ENCODE measurements at regions not wholly inside any gene's neighbourhood (a gene's known extent, or its start where the extent isn't known, plus 50 kb on each side); places are given as distances from the start of the nearest gene placed in this dataset.

GRCh38 chr17:83012200-83012785 is 67.1 kb upstream of the METRNL start:
- BruUV-seq (replicated peaks), result no TSS peak
- CTCF ChIA-PET, result no interaction called here
- no peak overlapping the region for H3K27ac Mint-ChIP-seq (ENCODE audit: low read depth, unreplicated experiment)
- intact Hi-C loops (cut with micrococcal nuclease), result no loop called here
- no peak for TF ChIP-seq CTCF (IDR thresholded peaks at IDR 0.05; ENCODE audit: unreplicated experiment)
- POLR2A ChIA-PET, result no interaction called here
- peaks cover 6% of the 10 kb centered on the region for H3K36me3 Mint-ChIP-seq (ENCODE audit: insufficient read depth, unreplicated experiment)
- no peaks in the 10 kb centered on the region for H3K27me3 Mint-ChIP-seq (ENCODE audit: insufficient read depth, unreplicated experiment)
- no peaks in the 10 kb centered on the region for H3K4me1 Mint-ChIP-seq (ENCODE audit: insufficient read depth, unreplicated experiment)
- no peaks in the 10 kb centered on the region for H3K9me3 Mint-ChIP-seq (ENCODE audit: unreplicated experiment)
- no peak for DNase-seq (ENCODE audit: unreplicated experiment)
- H3K4me3 Mint-ChIP-seq (ENCODE audit: unreplicated experiment), result no peak overlapping the region

- Mint-ChIP-seq H3K27me3 (ENCODE audit: insufficient read depth, unreplicated experiment) (no peaks in the 10 kb centered on the region), H3K9me3 (ENCODE audit: unreplicated experiment) (no peaks in the 10 kb centered on the region), H3K27ac (ENCODE audit: low read depth, unreplicated experiment) (no peak overlapping the region), H3K4me1 (ENCODE audit: insufficient read depth, unreplicated experiment) (no peaks in the 10 kb centered on the region), H3K4me3 (ENCODE audit: unreplicated experiment) (no peak overlapping the region), H3K36me3 (ENCODE audit: insufficient read depth, unreplicated experiment) (peaks cover 6% of the 10 kb centered on the region)
- POLR2A ChIA-PET, result interaction anchor here (0.6 kb wide), 1 partner anchor 59 kb away, joined by 3 read pairs; no protein-coding TSS in a partner anchor
- TF ChIP-seq CTCF (IDR thresholded peaks at IDR 0.05; ENCODE audit: unreplicated experiment), result no peak
- BruUV-seq (replicated peaks), result no TSS peak
- intact Hi-C loops (cut with micrococcal nuclease), result no loop called here
- CTCF ChIA-PET, result no interaction called here
- DNase-seq (ENCODE audit: unreplicated experiment), result no peak
Observed at GRCh38 chr17:83012868-83013778, 66.3 kb upstream of the METRNL start.

- intact Hi-C loops (cut with micrococcal nuclease), result no loop called here
- ChIA-PET CTCF (no interaction called here), POLR2A (interaction anchor here (0.6 kb wide), 1 partner anchor 60 kb away, joined by 3 read pairs; no protein-coding TSS in a partner anchor)
- no peak for TF ChIP-seq CTCF (IDR thresholded peaks at IDR 0.05; ENCODE audit: unreplicated experiment)
- H3K4me1 Mint-ChIP-seq (ENCODE audit: insufficient read depth, unreplicated experiment), result no peaks in the 10 kb centered on the region
- peaks cover 6% of the 10 kb centered on the region for H3K36me3 Mint-ChIP-seq (ENCODE audit: insufficient read depth, unreplicated experiment)
- BruUV-seq (replicated peaks), result no TSS peak
- no peak for DNase-seq (ENCODE audit: unreplicated experiment)
- no peaks in the 10 kb centered on the region for H3K27me3 Mint-ChIP-seq (ENCODE audit: insufficient read depth, unreplicated experiment)
- H3K27ac Mint-ChIP-seq (ENCODE audit: low read depth, unreplicated experiment), result no peak overlapping the region
- no peak overlapping the region for H3K4me3 Mint-ChIP-seq (ENCODE audit: unreplicated experiment)
- H3K9me3 Mint-ChIP-seq (ENCODE audit: unreplicated experiment), result no peaks in the 10 kb centered on the region
Observed at GRCh38 chr17:83013779-83014117, 65.7 kb upstream of the METRNL start.

DNA sequence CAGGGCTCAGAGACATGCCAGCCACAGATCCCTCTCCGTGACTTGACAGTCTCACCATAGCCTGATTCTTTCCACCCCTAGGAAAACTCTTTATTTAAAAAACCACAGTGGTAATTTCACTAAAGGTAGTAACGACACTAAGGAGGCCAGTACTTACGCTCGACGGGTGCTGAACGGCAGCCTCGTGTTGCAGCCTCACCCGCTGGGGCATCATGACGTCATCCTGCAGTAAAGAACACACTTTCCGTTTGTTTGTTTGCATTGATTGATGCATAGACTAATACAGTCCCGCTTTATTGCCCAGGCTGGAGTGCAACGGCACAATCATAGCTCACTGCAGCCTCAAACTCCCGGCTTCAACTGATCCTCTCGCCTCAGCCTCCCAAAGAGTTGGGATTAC is 65.1 kb upstream of the METRNL start:
- ChIA-PET POLR2A (no interaction called here), CTCF (no interaction called here)
- intact Hi-C loops (cut with micrococcal nuclease), result no loop called here
- BruUV-seq (replicated peaks), result no TSS peak
- no peak for TF ChIP-seq CTCF (IDR thresholded peaks at IDR 0.05; ENCODE audit: unreplicated experiment)
- no peak for DNase-seq (ENCODE audit: unreplicated experiment)
- H3K27ac Mint-ChIP-seq (ENCODE audit: low read depth, unreplicated experiment), result no peak overlapping the region
- no peaks in the 10 kb centered on the region for H3K4me1 Mint-ChIP-seq (ENCODE audit: insufficient read depth, unreplicated experiment)
- peaks cover 6% of the 10 kb centered on the region for H3K36me3 Mint-ChIP-seq (ENCODE audit: insufficient read depth, unreplicated experiment)
- no peaks in the 10 kb centered on the region for H3K9me3 Mint-ChIP-seq (ENCODE audit: unreplicated experiment)
- no peak overlapping the region for H3K4me3 Mint-ChIP-seq (ENCODE audit: unreplicated experiment)
- no peaks in the 10 kb centered on the region for H3K27me3 Mint-ChIP-seq (ENCODE audit: insufficient read depth, unreplicated experiment)
